ENCODE measurements at regions not wholly inside any gene's neighbourhood (a gene's known extent, or its start where the extent isn't known, plus 50 kb on each side); places are given as distances from the start of the nearest gene placed in this dataset.

DNA sequence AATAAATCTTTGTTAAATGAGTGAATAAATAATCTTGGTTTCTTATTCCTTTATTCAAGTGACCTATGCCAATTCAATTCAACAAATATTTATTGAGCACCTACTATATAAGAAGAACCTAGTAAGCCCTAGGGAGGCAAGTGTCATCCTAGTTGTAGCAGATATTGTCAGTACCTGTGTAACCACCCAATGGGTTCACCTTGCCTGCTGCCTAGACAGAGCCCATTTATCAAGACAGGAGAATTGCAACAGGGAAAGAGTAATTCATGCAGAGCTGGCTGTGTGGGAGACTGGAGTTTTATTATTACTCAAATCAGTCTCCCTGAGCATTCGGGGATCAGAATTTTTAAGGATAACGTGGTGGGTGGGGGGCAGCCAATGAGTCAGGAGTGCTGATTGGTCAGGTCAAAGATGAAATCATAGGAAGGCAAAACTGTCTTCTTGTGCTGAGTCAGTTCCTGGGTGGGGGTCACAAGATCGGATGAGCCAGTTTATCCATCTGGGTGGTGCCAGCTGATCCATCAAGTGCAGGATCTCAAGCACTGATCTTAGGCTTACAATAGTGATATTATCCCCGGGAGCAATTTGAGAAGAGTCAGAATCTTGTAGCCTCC, 53.8 kb upstream of the KCNA3 start:
- TF ChIP-seq ZNF565 (CRISPR knock-in tag; conservative IDR thresholded peaks at IDR 0.05; ENCODE audit: low read depth) (no peak), ZFP30 (CRISPR knock-in tag; IDR thresholded peaks at IDR 0.05) (no peak), SNAI2 (CRISPR knock-in tag; IDR thresholded peaks at IDR 0.05) (no peak), RARB (CRISPR knock-in tag; IDR thresholded peaks at IDR 0.05) (no peak), PATZ1 (CRISPR knock-in tag; IDR thresholded peaks at IDR 0.05; ENCODE audit: borderline replicate concordance) (no peak), TOX (CRISPR knock-in tag; IDR thresholded peaks at IDR 0.05; ENCODE audit: borderline replicate concordance) (no peak), OSR1 (CRISPR knock-in tag; IDR thresholded peaks at IDR 0.05) (no peak)
- TF ChIP-seq, protein P1, sequence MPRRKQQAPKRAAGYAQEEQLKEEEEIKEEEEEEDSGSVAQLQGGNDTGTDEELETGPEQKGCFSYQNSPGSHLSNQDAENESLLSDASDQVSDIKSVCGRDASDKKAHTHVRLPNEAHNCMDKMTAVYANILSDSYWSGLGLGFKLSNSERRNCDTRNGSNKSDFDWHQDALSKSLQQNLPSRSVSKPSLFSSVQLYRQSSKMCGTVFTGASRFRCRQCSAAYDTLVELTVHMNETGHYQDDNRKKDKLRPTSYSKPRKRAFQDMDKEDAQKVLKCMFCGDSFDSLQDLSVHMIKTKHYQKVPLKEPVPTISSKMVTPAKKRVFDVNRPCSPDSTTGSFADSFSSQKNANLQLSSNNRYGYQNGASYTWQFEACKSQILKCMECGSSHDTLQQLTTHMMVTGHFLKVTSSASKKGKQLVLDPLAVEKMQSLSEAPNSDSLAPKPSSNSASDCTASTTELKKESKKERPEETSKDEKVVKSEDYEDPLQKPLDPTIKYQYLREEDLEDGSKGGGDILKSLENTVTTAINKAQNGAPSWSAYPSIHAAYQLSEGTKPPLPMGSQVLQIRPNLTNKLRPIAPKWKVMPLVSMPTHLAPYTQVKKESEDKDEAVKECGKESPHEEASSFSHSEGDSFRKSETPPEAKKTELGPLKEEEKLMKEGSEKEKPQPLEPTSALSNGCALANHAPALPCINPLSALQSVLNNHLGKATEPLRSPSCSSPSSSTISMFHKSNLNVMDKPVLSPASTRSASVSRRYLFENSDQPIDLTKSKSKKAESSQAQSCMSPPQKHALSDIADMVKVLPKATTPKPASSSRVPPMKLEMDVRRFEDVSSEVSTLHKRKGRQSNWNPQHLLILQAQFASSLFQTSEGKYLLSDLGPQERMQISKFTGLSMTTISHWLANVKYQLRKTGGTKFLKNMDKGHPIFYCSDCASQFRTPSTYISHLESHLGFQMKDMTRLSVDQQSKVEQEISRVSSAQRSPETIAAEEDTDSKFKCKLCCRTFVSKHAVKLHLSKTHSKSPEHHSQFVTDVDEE (CRISPR knock-in tag; IDR thresholded peaks at IDR 0.05): no peak

Measured in SK-N-SH treated with all-trans-retinoic acid at 6 μM for 48 hours (cell line).